ENCODE measurements at regions not wholly inside any gene's neighbourhood (a gene's known extent, or its start where the extent isn't known, plus 50 kb on each side); places are given as distances from the start of the nearest gene placed in this dataset.

GRCh38 chr5:4875942-4876341 lies 264.2 kb upstream of the ADAMTS16 start:
- Histone ChIP-seq H3K27me3 (replicated peaks) (no peaks in the 10 kb centered on the region), H3K27ac (no peak overlapping the region), H3K4me3 (ENCODE audit: low read depth, low read length) (no peak overlapping the region), H3K36me3 (replicated peaks) (no peaks in the 10 kb centered on the region)
- no peak for TF ChIP-seq CTCF (IDR thresholded peaks at IDR 0.05; ENCODE audit: low read depth, low read length, missing control alignments)
- in situ Hi-C loops (cut with HindIII; ENCODE audit: low pct_ligation_motif_present, low sequenced_read_pairs), result no loop called here
- no peak for DNase-seq

- DNase-seq, result no peak
- Histone ChIP-seq H3K4me3 (ENCODE audit: low read depth, low read length) (no peak overlapping the region), H3K36me3 (replicated peaks) (no peaks in the 10 kb centered on the region), H3K27me3 (replicated peaks) (no peaks in the 10 kb centered on the region), H3K27ac (no peak overlapping the region)
- in situ Hi-C loops (cut with HindIII; ENCODE audit: low pct_ligation_motif_present, low sequenced_read_pairs), result no loop called here
- no peak for TF ChIP-seq CTCF (IDR thresholded peaks at IDR 0.05; ENCODE audit: low read depth, low read length, missing control alignments)
Observed at GRCh38 chr5:4876804-4877203, 263.3 kb upstream of the ADAMTS16 start.

GRCh38 chr5:4877579-4877978 lies 262.6 kb upstream of the ADAMTS16 start:
- no peak overlapping the region for H3K4me3 ChIP-seq (ENCODE audit: low read depth, low read length)
- in situ Hi-C loops (cut with HindIII; ENCODE audit: low pct_ligation_motif_present, low sequenced_read_pairs), result no loop called here
- no peaks in the 10 kb centered on the region for H3K36me3 ChIP-seq (replicated peaks)
- no peak overlapping the region for H3K27ac ChIP-seq
- no peak for TF ChIP-seq CTCF (IDR thresholded peaks at IDR 0.05; ENCODE audit: low read depth, low read length, missing control alignments)
- H3K27me3 ChIP-seq (replicated peaks), result no peaks in the 10 kb centered on the region
- DNase-seq, result no peak

GRCh38 chr5:4879075-4879474 lies 261.1 kb upstream of the ADAMTS16 start:
- Histone ChIP-seq H3K27ac (no peak overlapping the region), H3K4me3 (ENCODE audit: low read depth, low read length) (no peak overlapping the region), H3K36me3 (replicated peaks) (no peaks in the 10 kb centered on the region), H3K27me3 (replicated peaks) (no peaks in the 10 kb centered on the region)
- DNase-seq, result no peak
- in situ Hi-C loops (cut with HindIII; ENCODE audit: low pct_ligation_motif_present, low sequenced_read_pairs), result no loop called here
- no peak for TF ChIP-seq CTCF (IDR thresholded peaks at IDR 0.05; ENCODE audit: low read depth, low read length, missing control alignments)

- Histone ChIP-seq H3K27ac (no peak overlapping the region), H3K36me3 (replicated peaks) (no peaks in the 10 kb centered on the region), H3K4me3 (ENCODE audit: low read depth, low read length) (no peak overlapping the region), H3K27me3 (replicated peaks) (no peaks in the 10 kb centered on the region)
- peak; percentile 85 for DNase-seq
- peak; percentile 99 for TF ChIP-seq CTCF (IDR thresholded peaks at IDR 0.05; ENCODE audit: low read depth, low read length, missing control alignments)
- in situ Hi-C loops (cut with HindIII; ENCODE audit: low pct_ligation_motif_present, low sequenced_read_pairs), result no loop called here
Observed at GRCh38 chr5:4879693-4880303, 260.3 kb upstream of the ADAMTS16 start.

- in situ Hi-C loops (cut with HindIII; ENCODE audit: low pct_ligation_motif_present, low sequenced_read_pairs), result no loop called here
- Histone ChIP-seq H3K4me3 (ENCODE audit: low read depth, low read length) (no peak overlapping the region), H3K27ac (no peak overlapping the region), H3K36me3 (replicated peaks) (no peaks in the 10 kb centered on the region), H3K27me3 (replicated peaks) (no peaks in the 10 kb centered on the region)
- DNase-seq, result no peak
- no peak for TF ChIP-seq CTCF (IDR thresholded peaks at IDR 0.05; ENCODE audit: low read depth, low read length, missing control alignments)
Observed at GRCh38 chr5:4880304-4880741, 259.8 kb upstream of the ADAMTS16 start.
